Ramos (cell line): ENCODE measurements at regions not wholly inside any gene's neighbourhood (a gene's known extent, or its start where the extent isn't known, plus 50 kb on each side); places are given as distances from the start of the nearest gene placed in this dataset.

Experiments
- in situ Hi-C: fragments of 300-500 bp; cut with MboI; formaldehyde crosslinking; loops from one replicate; pipeline ENCODE4 v1.14.3; 2022; ENCODE audit warnings: low sequenced_read_pairs; ENCODE audit not compliant: unreplicated experiment

GRCh38 chr13:99436686-99437416 is 64.4 kb upstream of the TM9SF2 start:
- in situ Hi-C loops, result loop anchor here (5.0 kb wide), 3 partner anchors 50 to 260 kb away; no protein-coding TSS in a partner anchor

- in situ Hi-C loops, result loop anchor here (5.0 kb wide), 3 partner anchors 52 to 262 kb away; no protein-coding TSS in a partner anchor
Observed at GRCh38 chr13:99439048-99439447, 62.2 kb upstream of the TM9SF2 start.

- in situ Hi-C loops, result loop anchor here (5.0 kb wide), 3 partner anchors 53 to 263 kb away; no protein-coding TSS in a partner anchor
Observed at GRCh38 chr13:99439850-99440604, 61.2 kb upstream of the TM9SF2 start.

GRCh38 chr13:99442273-99442895 is 58.9 kb upstream of the TM9SF2 start:
- in situ Hi-C loops, result no loop called here

GRCh38 chr13:99446242-99446641 is 55.0 kb upstream of the TM9SF2 start:
- in situ Hi-C loops, result no loop called here

GRCh38 chr13:99448546-99448945 is 52.7 kb upstream of the TM9SF2 start:
- in situ Hi-C loops, result no loop called here

- in situ Hi-C loops, result loop anchor here (25.0 kb wide), 2 partner anchors 787 to 1062 kb away; no protein-coding TSS in a partner anchor
Observed at GRCh38 chr13:99450416-99450815, 50.9 kb upstream of the TM9SF2 start.
